SK-N-SH (cell line): ENCODE measurements at regions not wholly inside any gene's neighbourhood (a gene's known extent, or its start where the extent isn't known, plus 50 kb on each side); places are given as distances from the start of the nearest gene placed in this dataset.

Experiments
- CTCF ChIA-PET: fragments of 300-600, 350-600 bp; formaldehyde crosslinking; extraction: SDS; loops from one replicate; lab custom pipeline; 2021; lab: Yijun Ruan, JAX
- POLR2A ChIA-PET: fragments of 350-600 bp; sonication (Branson Sonifier 250); formaldehyde crosslinking; extraction: SDS; loops from one replicate; lab custom pipeline; 2020; ENCODE audit warnings: antibody characterized with exemption, inconsistent platforms; lab: Yijun Ruan, JAX
- DNase-seq: peaks from one replicate; pipeline ENCODE4 v3.0.0; 2012
- H2AFZ ChIP-seq: fragments of 200-600 bp; sonication (generic); 2 replicates; pipeline ENCODE4 v1.8.1; 2016; ENCODE audit warnings: antibody characterized with exemption, mild to moderate bottlenecking, low read depth
- H3F3A ChIP-seq: fragments of 200-600 bp; sonication (generic); replicated peaks from 2 replicates; pipeline ENCODE3; 2016; ENCODE audit warnings: antibody characterized with exemption, mild to moderate bottlenecking; ENCODE audit not compliant: insufficient read depth
- H3K27ac ChIP-seq, 2 experiments: fragments of 200-500 bp in 1 of 2; fragments of 200-600 bp in 1 of 2; sonication (Bioruptor generic) in 1 of 2; sonication (generic), shearing (Covaris generic) in 1 of 2; 2 replicates each; pipeline versions ENCODE4 v1.5.1 to v1.6.1; 2014 to 2016; ENCODE audit warnings: low read depth in 2 of 2, inconsistent platforms in 1 of 2, low read length in 1 of 2, mild to moderate bottlenecking in 1 of 2, mixed read lengths in 1 of 2
- H3K27me3 ChIP-seq: fragments of 200-600 bp; sonication (generic), shearing (Covaris generic); 2 replicates; pipeline ENCODE4 v1.6.1; 2016; ENCODE audit warnings: mixed run types; ENCODE audit not compliant: insufficient read depth
- H3K36me3 ChIP-seq, 2 experiments: fragments of 200-500 bp in 1 of 2; fragments of 200-600 bp in 1 of 2; sonication (Bioruptor generic) in 1 of 2; sonication (generic) in 1 of 2; replicated peaks in 1 of 2; 2 replicates each; pipeline versions ENCODE3 to v1.5.1; 2014 to 2016; ENCODE audit warnings: low read length in 1 of 2, mild to moderate bottlenecking in 1 of 2; ENCODE audit not compliant: insufficient read depth in 2 of 2, control insufficient read depth in 1 of 2
- H3K4me1 ChIP-seq, 2 experiments: fragments of 200-500 bp in 1 of 2; fragments of 200-600 bp in 1 of 2; sonication (Bioruptor generic) in 1 of 2; sonication (generic), shearing (Covaris generic) in 1 of 2; 2 replicates each; pipeline versions ENCODE4 v1.5.1 to v1.6.1; 2014 to 2016; ENCODE audit warnings: low read depth in 1 of 2, low read length in 1 of 2, mixed run types in 1 of 2; ENCODE audit not compliant: insufficient read depth in 2 of 2, control insufficient read depth in 1 of 2
- H3K4me2 ChIP-seq: fragments of 200-600 bp; sonication (generic), shearing (Covaris generic); 2 replicates; pipeline ENCODE4 v1.6.1; 2017; ENCODE audit warnings: mixed run types
- H3K4me3 ChIP-seq, 2 experiments: fragments of 200-500 bp in 1 of 2; fragments of 200-600 bp in 1 of 2; sonication (Bioruptor generic) in 1 of 2; sonication (generic), shearing (Covaris generic) in 1 of 2; 2 replicates each; pipeline versions ENCODE4 v1.5.1 to v1.8.1; 2014 to 2016; ENCODE audit warnings: low read depth in 2 of 2, inconsistent platforms in 1 of 2, low read length in 1 of 2, mild to moderate bottlenecking in 1 of 2, mixed read lengths in 1 of 2, moderate library complexity in 1 of 2
- H3K79me2 ChIP-seq: fragments of 200-600 bp; sonication (generic); 2 replicates; pipeline ENCODE4 v1.8.1; 2017; ENCODE audit warnings: mild to moderate bottlenecking; ENCODE audit not compliant: insufficient read depth
- H3K9ac ChIP-seq: fragments of 200-600 bp; sonication (generic); 2 replicates; pipeline ENCODE4 v1.6.1; 2017; ENCODE audit warnings: mixed run types
- H3K9me2 ChIP-seq: fragments of 200-600 bp; sonication (generic); 2 replicates; pipeline ENCODE4 v1.6.1; 2017; ENCODE audit warnings: mixed run types
- H3K9me3 ChIP-seq: fragments of 200-600 bp; sonication (generic); 2 replicates; pipeline ENCODE4 v1.6.1; 2017; ENCODE audit warnings: mixed run types, mild to moderate bottlenecking, moderate library complexity
- H4K20me1 ChIP-seq: fragments of 200-600 bp; sonication (generic); 2 replicates; pipeline ENCODE4 v1.6.1; 2017; ENCODE audit warnings: mild to moderate bottlenecking, mixed run types; ENCODE audit not compliant: insufficient read depth
- CHD2 ChIP-seq: fragments of 150-350 bp; IDR thresholded peaks from 2 replicates; pipeline ENCODE4 v1.6.1; 2018; ENCODE audit warnings: low read length; ENCODE audit not compliant: partially characterized antibody
- CTCF ChIP-seq: fragments of 200-600 bp; sonication (generic); IDR thresholded peaks from 2 replicates; pipeline ENCODE4 v1.6.1; 2017; ENCODE audit warnings: antibody characterized with exemption, mild to moderate bottlenecking, moderate library complexity
- ELF1 ChIP-seq: IDR thresholded peaks from 2 replicates; pipeline ENCODE4 v1.4.0; 2012
- EP300 ChIP-seq, 2 experiments: IDR thresholded peaks; 2 replicates each; pipeline versions ENCODE4 v1.4.0 to v1.6.1; 2012; ENCODE audit warnings: borderline replicate concordance in 1 of 2, low read depth in 1 of 2, low read length in 1 of 2
- EZH2phosphoT487 ChIP-seq: fragments of 200-600 bp; sonication (generic); IDR thresholded peaks from 2 replicates; pipeline ENCODE4 v1.6.1; 2017; ENCODE audit warnings: low read depth, mixed run types, mild to moderate bottlenecking, antibody characterized with exemption, moderate library complexity, borderline replicate concordance
- FOSL2 ChIP-seq: IDR thresholded peaks from 2 replicates; pipeline ENCODE4 v1.4.0; 2012; ENCODE audit warnings: low read depth, mild to moderate bottlenecking, moderate library complexity, borderline replicate concordance
- FOXJ3 ChIP-seq: sonication (generic); formaldehyde crosslinking; IDR thresholded peaks from 2 replicates; pipeline ENCODE4 v1.5.1; 2020; ENCODE audit warnings: mild to moderate bottlenecking, missing genetic modification reagents
- FOXM1 ChIP-seq: IDR thresholded peaks from 2 replicates; pipeline ENCODE4 v1.4.0; 2012; ENCODE audit warnings: low read depth, mild to moderate bottlenecking
- GATA2 ChIP-seq: sonication (generic); formaldehyde crosslinking; IDR thresholded peaks from 2 replicates; pipeline ENCODE4 v1.5.0; 2020; ENCODE audit warnings: mild to moderate bottlenecking, missing genetic modification reagents
- JUND ChIP-seq: IDR thresholded peaks from 2 replicates; pipeline ENCODE4 v1.4.0; 2012
- MAX ChIP-seq: IDR thresholded peaks from 2 replicates; pipeline ENCODE4 v1.4.0; 2012; ENCODE audit warnings: low read depth
- MEF2A ChIP-seq: IDR thresholded peaks from 2 replicates; pipeline ENCODE4 v1.4.0; 2012; ENCODE audit warnings: low read depth, borderline replicate concordance
- MXI1 ChIP-seq: IDR thresholded peaks from 2 replicates; pipeline ENCODE4 v1.6.1; 2012; ENCODE audit warnings: mild to moderate bottlenecking, low read depth, low read length, improper control_type of control experiment
- NFIC ChIP-seq: IDR thresholded peaks from 2 replicates; pipeline ENCODE4 v1.4.0; 2012; ENCODE audit warnings: borderline replicate concordance
- NRF1 ChIP-seq: IDR thresholded peaks from 2 replicates; pipeline ENCODE4 v1.6.1; 2012; ENCODE audit warnings: low read depth, mild to moderate bottlenecking, low read length
- PBX3 ChIP-seq: IDR thresholded peaks from 2 replicates; pipeline ENCODE4; 2012
- RAD21 ChIP-seq: IDR thresholded peaks from 2 replicates; pipeline ENCODE4 v1.6.1; 2012; ENCODE audit warnings: mild to moderate bottlenecking, low read length
- RCOR1 ChIP-seq: fragments of 150-350 bp; IDR thresholded peaks from 2 replicates; pipeline ENCODE4 v1.6.1; 2017; ENCODE audit warnings: antibody characterized with exemption, low read length
- REST ChIP-seq: IDR thresholded peaks from 2 replicates; pipeline ENCODE4 v1.6.1; 2012; ENCODE audit warnings: mild to moderate bottlenecking, low read depth, low read length, moderate library complexity
- RFX5 ChIP-seq: IDR thresholded peaks from 2 replicates; pipeline ENCODE4 v1.6.1; 2012; ENCODE audit warnings: mild to moderate bottlenecking, improper control_type of control experiment, low read length
- RXRA ChIP-seq: IDR thresholded peaks from 2 replicates; pipeline ENCODE4 v1.4.0; 2012; ENCODE audit warnings: low read depth, mild to moderate bottlenecking, borderline replicate concordance
- SMC3 ChIP-seq: IDR thresholded peaks from 2 replicates; pipeline ENCODE4 v1.6.1; 2012; ENCODE audit warnings: low read depth, low read length, improper control_type of control experiment
- TAF1 ChIP-seq: IDR thresholded peaks from 2 replicates; pipeline ENCODE4 v1.6.1; 2012; ENCODE audit warnings: low read depth, mild to moderate bottlenecking, low read length, moderate library complexity, borderline replicate concordance
- TCF12 ChIP-seq: IDR thresholded peaks from 2 replicates; pipeline ENCODE4 v1.4.0; 2012
- TEAD4 ChIP-seq: IDR thresholded peaks from 2 replicates; pipeline ENCODE4 v1.4.0; 2012; ENCODE audit warnings: mild to moderate bottlenecking, borderline replicate concordance; ENCODE audit not compliant: insufficient read depth
- USF1 ChIP-seq: IDR thresholded peaks from 2 replicates; pipeline ENCODE4 v1.4.0; 2012; ENCODE audit warnings: low read depth, borderline replicate concordance
- USF2 ChIP-seq: fragments of 150-350 bp; IDR thresholded peaks from 2 replicates; pipeline ENCODE4 v1.6.1; 2017; ENCODE audit warnings: antibody characterized with exemption, low read length, low read depth, borderline replicate concordance
- YY1 ChIP-seq: IDR thresholded peaks from 2 replicates; pipeline ENCODE4 v1.4.0; 2012; ENCODE audit warnings: low read depth, mild to moderate bottlenecking

GRCh38 chr7:53518319-53518718 lies 482.9 kb downstream of the POM121L12 start:
- CTCF ChIA-PET = interaction anchor here (1.5 kb wide), 1 partner anchor 22 kb away, joined by 4 read pairs; no protein-coding TSS in a partner anchor
- Histone ChIP-seq H4K20me1 (no peaks in the 10 kb centered on the region), H3K4me2 (no peak overlapping the region), H3K79me2 (no peaks in the 10 kb centered on the region), H3K4me1 (peaks cover 0 to 18% of the 10 kb centered on the region in 2 experiments; a peak in 2 of 4 replicates), H3K9ac (no peak overlapping the region), H3K27ac (peak overlapping the region in 1 of 2 experiments; percentile 94; a peak in 2 of 4 replicates), H3K4me3 (no peak overlapping the region), H3K9me3 (no peaks in the 10 kb centered on the region), H2AFZ (no peak overlapping the region), H3K36me3 (no peaks in the 10 kb centered on the region), H3F3A (no peaks in the 10 kb centered on the region), H3K27me3 (no peaks in the 10 kb centered on the region), H3K9me2 (no peaks in the 10 kb centered on the region)
- peak; percentile 70 for DNase-seq
- POLR2A ChIA-PET = no interaction called here
- no peak for TF ChIP-seq TAF1
- no peak for TF ChIP-seq MAX
- TF ChIP-seq CHD2 = peak; percentile 84
- TF ChIP-seq SMC3 = no peak
- TF ChIP-seq PBX3 = peak; percentile 39
- no peak for TF ChIP-seq EZH2phosphoT487
- TF ChIP-seq TCF12 = peak; percentile 65
- TF ChIP-seq MXI1 = no peak
- TF ChIP-seq FOXM1 = no peak
- no peak for TF ChIP-seq CTCF
- TF ChIP-seq ELF1 = no peak
- peak; percentile 99 for TF ChIP-seq FOXJ3
- TF ChIP-seq NRF1 = no peak
- peak; percentile 45 for TF ChIP-seq RAD21
- no peak for TF ChIP-seq USF1
- no peak for TF ChIP-seq YY1
- no peak for TF ChIP-seq RFX5
- peak; percentile 90; the same call in 1 of the 2 replicates for TF ChIP-seq RCOR1
- 0 out of 2 replicates have a peak, but pooled peaks have one; percentile 10 for TF ChIP-seq JUND
- peak in 1 of 2 experiments; percentile 100; a peak in 2 of 4 replicates for TF ChIP-seq EP300 (IDR thresholded peaks at IDR 0.05; ENCODE audit: borderline replicate concordance in 1 of 2, low read depth in 1 of 2, low read length in 1 of 2)
- peak; percentile 54 for TF ChIP-seq TEAD4
- no peak for TF ChIP-seq USF2
- TF ChIP-seq GATA2 = peak; percentile 95
- no peak for TF ChIP-seq FOSL2
- TF ChIP-seq NFIC = no peak
- TF ChIP-seq RXRA = no peak
- no peak for TF ChIP-seq REST
- TF ChIP-seq MEF2A = no peak
